ENCODE measurements at regions not wholly inside any gene's neighbourhood (a gene's known extent, or its start where the extent isn't known, plus 50 kb on each side); places are given as distances from the start of the nearest gene placed in this dataset.

DNA sequence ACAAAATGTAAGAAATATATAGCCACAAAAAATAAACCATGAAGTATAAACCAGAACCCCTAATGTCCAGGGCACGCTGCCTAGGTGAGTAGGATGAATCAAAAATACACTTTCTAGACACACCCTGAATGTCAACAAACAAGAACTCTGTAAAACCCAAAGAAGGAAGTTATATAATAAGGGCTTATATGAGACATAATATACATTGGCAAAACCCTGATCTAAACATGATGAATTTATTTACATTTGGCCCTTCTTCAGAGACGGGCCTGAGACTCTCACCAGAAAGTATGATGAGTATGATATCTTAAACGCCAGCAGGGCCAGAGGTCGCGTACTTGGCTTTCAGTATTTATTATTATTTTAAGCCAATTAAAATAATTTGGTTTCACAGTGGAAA, 125.1 kb upstream of the FST start:
- Histone ChIP-seq H3K9me3 (replicated peaks; ENCODE audit: low read length) (no peaks in the 10 kb centered on the region), H3K9ac (ENCODE audit: low read depth, low read length) (no peak overlapping the region), H3K27me3 (ENCODE audit: control insufficient read depth, insufficient read depth, low read length) (no peaks in the 10 kb centered on the region), H3K4me1 (ENCODE audit: control insufficient read depth, insufficient read depth, low read length) (peaks cover 47% of the 10 kb centered on the region), H3K36me3 (ENCODE audit: insufficient read depth, low read length) (no peaks in the 10 kb centered on the region), H3K4me3 (ENCODE audit: low read length) (no peak overlapping the region), H3K4me2 (ENCODE audit: low read length) (peak overlapping the region; percentile 7)

GRCh38 chr5:53355931-53356330, 124.5 kb upstream of the FST start:
- Histone ChIP-seq H3K9ac (ENCODE audit: low read depth, low read length) (no peak overlapping the region), H3K4me2 (ENCODE audit: low read length) (no peak overlapping the region), H3K4me3 (ENCODE audit: low read length) (no peak overlapping the region), H3K36me3 (ENCODE audit: insufficient read depth, low read length) (no peaks in the 10 kb centered on the region), H3K4me1 (ENCODE audit: control insufficient read depth, insufficient read depth, low read length) (peaks cover 46% of the 10 kb centered on the region), H3K9me3 (replicated peaks; ENCODE audit: low read length) (no peaks in the 10 kb centered on the region), H3K27me3 (ENCODE audit: control insufficient read depth, insufficient read depth, low read length) (no peaks in the 10 kb centered on the region)

- H3K9ac ChIP-seq (ENCODE audit: low read depth, low read length): no peak overlapping the region
- no peaks in the 10 kb centered on the region for H3K36me3 ChIP-seq (ENCODE audit: insufficient read depth, low read length)
- H3K4me2 ChIP-seq (ENCODE audit: low read length): no peak overlapping the region
- H3K9me3 ChIP-seq (replicated peaks; ENCODE audit: low read length): no peaks in the 10 kb centered on the region
- H3K4me1 ChIP-seq (ENCODE audit: control insufficient read depth, insufficient read depth, low read length): peaks cover 57% of the 10 kb centered on the region
- H3K4me3 ChIP-seq (ENCODE audit: low read length): no peak overlapping the region
- no peaks in the 10 kb centered on the region for H3K27me3 ChIP-seq (ENCODE audit: control insufficient read depth, insufficient read depth, low read length)
Observed at GRCh38 chr5:53357439-53357838, 123.0 kb upstream of the FST start.

DNA sequence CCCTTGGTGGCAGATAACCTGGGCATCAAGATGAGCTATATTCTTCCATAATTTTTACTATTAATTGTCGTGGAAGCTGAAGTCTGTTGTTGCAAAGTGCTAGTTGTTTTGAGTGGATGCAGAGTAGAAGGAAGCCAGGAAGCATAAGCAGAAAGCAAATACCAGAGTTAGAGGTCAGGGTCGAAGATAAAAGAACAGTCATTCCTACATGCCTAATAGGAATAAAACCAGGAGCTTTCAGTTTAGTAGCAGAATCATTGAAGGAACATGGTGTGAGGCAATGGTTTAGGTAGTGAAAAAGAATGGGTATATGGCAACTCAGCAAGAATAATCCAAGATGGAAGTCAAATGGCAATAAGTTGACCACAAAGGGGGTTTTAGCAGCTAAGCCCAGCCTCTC, 121.6 kb upstream of the FST start:
- no peaks in the 10 kb centered on the region for H3K36me3 ChIP-seq (ENCODE audit: insufficient read depth, low read length)
- H3K9me3 ChIP-seq (replicated peaks; ENCODE audit: low read length): no peaks in the 10 kb centered on the region
- peaks cover 66% of the 10 kb centered on the region for H3K4me1 ChIP-seq (ENCODE audit: control insufficient read depth, insufficient read depth, low read length)
- H3K9ac ChIP-seq (ENCODE audit: low read depth, low read length): no peak overlapping the region
- no peaks in the 10 kb centered on the region for H3K27me3 ChIP-seq (ENCODE audit: control insufficient read depth, insufficient read depth, low read length)
- no peak overlapping the region for H3K4me3 ChIP-seq (ENCODE audit: low read length)
- no peak overlapping the region for H3K4me2 ChIP-seq (ENCODE audit: low read length)

DNA sequence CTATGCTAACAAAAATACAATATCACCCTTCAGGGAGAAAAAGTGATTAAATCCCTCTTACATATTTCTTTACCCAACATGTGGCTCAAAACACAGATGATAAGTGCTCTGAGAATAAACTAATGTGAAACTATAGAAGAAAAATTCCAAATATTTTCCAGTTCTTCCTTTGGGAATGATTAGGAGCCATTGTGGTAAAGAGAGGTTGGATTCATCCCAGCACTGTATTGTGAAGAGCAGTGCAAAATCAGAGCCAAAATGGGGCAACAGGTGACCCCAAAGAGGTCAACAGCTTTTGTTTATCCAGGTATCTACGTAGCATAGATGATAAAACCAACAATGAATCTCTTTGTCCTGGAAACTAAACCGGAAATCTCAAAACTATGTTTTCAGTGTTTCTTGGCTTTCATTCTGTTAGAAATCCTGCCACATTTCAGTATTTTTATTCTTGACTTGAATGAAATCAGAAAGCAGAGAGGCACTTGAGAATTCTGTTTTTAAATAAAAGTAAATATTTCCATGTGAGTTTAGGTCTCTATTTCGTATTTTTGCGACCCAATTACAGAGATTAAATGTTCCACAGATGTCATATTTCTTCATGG, 120.4 kb upstream of the FST start:
- Histone ChIP-seq H3K27me3 (ENCODE audit: control insufficient read depth, insufficient read depth, low read length) (no peaks in the 10 kb centered on the region), H3K9ac (ENCODE audit: low read depth, low read length) (peak overlapping the region; percentile 73), H3K4me2 (ENCODE audit: low read length) (peak overlapping the region; percentile 58), H3K4me1 (ENCODE audit: control insufficient read depth, insufficient read depth, low read length) (peaks cover 69% of the 10 kb centered on the region), H3K9me3 (replicated peaks; ENCODE audit: low read length) (no peaks in the 10 kb centered on the region), H3K4me3 (ENCODE audit: low read length) (peak overlapping the region; percentile 16), H3K36me3 (ENCODE audit: insufficient read depth, low read length) (no peaks in the 10 kb centered on the region)

DNA sequence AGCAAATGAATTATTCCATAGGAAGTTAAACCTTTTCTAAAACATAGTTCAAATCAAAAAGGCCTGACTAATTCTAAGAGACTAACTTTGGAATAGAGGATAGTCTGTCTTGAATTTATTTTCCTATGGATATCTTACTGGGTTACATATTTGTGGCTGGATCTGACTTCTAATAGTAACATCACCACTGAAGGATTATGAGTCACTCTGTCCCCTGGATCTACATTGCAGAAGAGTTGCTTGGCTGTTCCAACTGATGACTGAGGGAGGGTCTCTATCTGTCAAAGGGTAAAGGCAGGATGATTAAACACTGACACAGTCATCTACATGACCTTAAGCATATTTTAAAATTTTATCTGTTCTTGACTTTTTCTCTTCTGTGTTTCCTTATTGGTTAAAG, 119.6 kb upstream of the FST start:
- Histone ChIP-seq H3K9me3 (replicated peaks; ENCODE audit: low read length) (no peaks in the 10 kb centered on the region), H3K27me3 (ENCODE audit: control insufficient read depth, insufficient read depth, low read length) (no peaks in the 10 kb centered on the region), H3K4me1 (ENCODE audit: control insufficient read depth, insufficient read depth, low read length) (peaks cover 64% of the 10 kb centered on the region), H3K9ac (ENCODE audit: low read depth, low read length) (peak overlapping the region; percentile 76), H3K4me2 (ENCODE audit: low read length) (peak overlapping the region; percentile 58), H3K4me3 (ENCODE audit: low read length) (no peak overlapping the region), H3K36me3 (ENCODE audit: insufficient read depth, low read length) (no peaks in the 10 kb centered on the region)

DNA sequence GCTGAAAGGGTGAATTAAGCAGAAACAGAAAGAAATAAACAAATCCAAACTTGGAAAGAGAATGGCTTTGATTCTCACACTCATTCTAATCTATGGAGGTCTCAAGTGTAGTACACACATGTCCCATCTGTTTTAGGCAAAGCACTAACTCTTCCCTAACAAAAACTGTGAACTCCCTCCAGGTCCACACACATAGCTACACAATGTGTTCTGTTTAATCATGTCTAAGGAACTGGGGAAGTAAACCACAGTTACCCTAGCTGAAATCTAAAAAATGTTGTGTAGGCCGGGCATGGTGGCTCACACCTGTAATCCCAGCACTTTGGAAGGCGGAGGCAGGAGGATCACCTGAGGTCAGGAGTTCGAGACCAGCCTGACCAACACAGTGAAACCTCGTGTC, 118.7 kb upstream of the FST start:
- H3K4me3 ChIP-seq (ENCODE audit: low read length): no peak overlapping the region
- H3K9ac ChIP-seq (ENCODE audit: low read depth, low read length): peak overlapping the region; percentile 76
- H3K27me3 ChIP-seq (ENCODE audit: control insufficient read depth, insufficient read depth, low read length): no peaks in the 10 kb centered on the region
- no peak overlapping the region for H3K4me2 ChIP-seq (ENCODE audit: low read length)
- H3K36me3 ChIP-seq (ENCODE audit: insufficient read depth, low read length): no peaks in the 10 kb centered on the region
- no peaks in the 10 kb centered on the region for H3K9me3 ChIP-seq (replicated peaks; ENCODE audit: low read length)
- peaks cover 60% of the 10 kb centered on the region for H3K4me1 ChIP-seq (ENCODE audit: control insufficient read depth, insufficient read depth, low read length)

GRCh38 chr5:53362521-53362941, 117.9 kb upstream of the FST start:
- Histone ChIP-seq H3K4me2 (ENCODE audit: low read length) (peak overlapping the region; percentile 43), H3K36me3 (ENCODE audit: insufficient read depth, low read length) (no peaks in the 10 kb centered on the region), H3K9me3 (replicated peaks; ENCODE audit: low read length) (no peaks in the 10 kb centered on the region), H3K4me1 (ENCODE audit: control insufficient read depth, insufficient read depth, low read length) (peaks cover 60% of the 10 kb centered on the region), H3K9ac (ENCODE audit: low read depth, low read length) (peak overlapping the region; percentile 76), H3K4me3 (ENCODE audit: low read length) (no peak overlapping the region), H3K27me3 (ENCODE audit: control insufficient read depth, insufficient read depth, low read length) (no peaks in the 10 kb centered on the region)

- no peaks in the 10 kb centered on the region for H3K9me3 ChIP-seq (replicated peaks; ENCODE audit: low read length)
- H3K9ac ChIP-seq (ENCODE audit: low read depth, low read length): no peak overlapping the region
- H3K27me3 ChIP-seq (ENCODE audit: control insufficient read depth, insufficient read depth, low read length): no peaks in the 10 kb centered on the region
- no peaks in the 10 kb centered on the region for H3K36me3 ChIP-seq (ENCODE audit: insufficient read depth, low read length)
- no peak overlapping the region for H3K4me2 ChIP-seq (ENCODE audit: low read length)
- H3K4me1 ChIP-seq (ENCODE audit: control insufficient read depth, insufficient read depth, low read length): peaks cover 60% of the 10 kb centered on the region
- H3K4me3 ChIP-seq (ENCODE audit: low read length): no peak overlapping the region
Observed at GRCh38 chr5:53364061-53364460, 116.4 kb upstream of the FST start.

GRCh38 chr5:53366245-53366644, 114.2 kb upstream of the FST start:
- Histone ChIP-seq H3K9me3 (replicated peaks; ENCODE audit: low read length) (no peaks in the 10 kb centered on the region), H3K36me3 (ENCODE audit: insufficient read depth, low read length) (no peaks in the 10 kb centered on the region), H3K9ac (ENCODE audit: low read depth, low read length) (peak overlapping the region; percentile 6), H3K4me3 (ENCODE audit: low read length) (no peak overlapping the region), H3K27me3 (ENCODE audit: control insufficient read depth, insufficient read depth, low read length) (no peaks in the 10 kb centered on the region), H3K4me2 (ENCODE audit: low read length) (no peak overlapping the region), H3K4me1 (ENCODE audit: control insufficient read depth, insufficient read depth, low read length) (peaks cover 39% of the 10 kb centered on the region)

- H3K36me3 ChIP-seq (ENCODE audit: insufficient read depth, low read length): no peaks in the 10 kb centered on the region
- no peak overlapping the region for H3K4me3 ChIP-seq (ENCODE audit: low read length)
- H3K9ac ChIP-seq (ENCODE audit: low read depth, low read length): no peak overlapping the region
- H3K4me2 ChIP-seq (ENCODE audit: low read length): no peak overlapping the region
- no peaks in the 10 kb centered on the region for H3K27me3 ChIP-seq (ENCODE audit: control insufficient read depth, insufficient read depth, low read length)
- H3K4me1 ChIP-seq (ENCODE audit: control insufficient read depth, insufficient read depth, low read length): peaks cover 28% of the 10 kb centered on the region
- H3K9me3 ChIP-seq (replicated peaks; ENCODE audit: low read length): no peaks in the 10 kb centered on the region
Observed at GRCh38 chr5:53367727-53368126, 112.7 kb upstream of the FST start.

- Histone ChIP-seq H3K4me3 (ENCODE audit: low read length) (no peak overlapping the region), H3K9ac (ENCODE audit: low read depth, low read length) (no peak overlapping the region), H3K9me3 (replicated peaks; ENCODE audit: low read length) (no peaks in the 10 kb centered on the region), H3K4me1 (ENCODE audit: control insufficient read depth, insufficient read depth, low read length) (peaks cover 24% of the 10 kb centered on the region), H3K36me3 (ENCODE audit: insufficient read depth, low read length) (no peaks in the 10 kb centered on the region), H3K27me3 (ENCODE audit: control insufficient read depth, insufficient read depth, low read length) (no peaks in the 10 kb centered on the region), H3K4me2 (ENCODE audit: low read length) (no peak overlapping the region)
Observed at GRCh38 chr5:53368516-53368915, 111.9 kb upstream of the FST start.

Data from skeletal muscle satellite cell (primary cell).